Fibroblast of the aortic adventitia (primary cell): ENCODE measurements at regions not wholly inside any gene's neighbourhood (a gene's known extent, or its start where the extent isn't known, plus 50 kb on each side); places are given as distances from the start of the nearest gene placed in this dataset.
"Not testable (repeated sequence)": the region's sequence is repeated elsewhere in the genome, so short reads cannot be mapped to it uniquely, and the experiment has no call there.

Experiments used
- DNase-seq: peaks from one replicate; pipeline ENCODE4 v3.0.0-alpha.2; 2010; ENCODE audit warnings: low read depth
- H3K4me3 ChIP-seq: 2 replicates; pipeline ENCODE4 v1.5.1; 2011; ENCODE audit warnings: low read depth, mild to moderate bottlenecking, control low read depth, low read length, moderate library complexity
- CTCF ChIP-seq: IDR thresholded peaks from 2 replicates; pipeline ENCODE4 v1.5.1; 2011; ENCODE audit warnings: mild to moderate bottlenecking, low read length, control low read depth, inconsistent platforms; ENCODE audit not compliant: insufficient read depth

- no peak for DNase-seq
- no peak for TF ChIP-seq CTCF
- H3K4me3 ChIP-seq, result no peak overlapping the region
Observed at GRCh38 chr12:131445184-131445774, 265.6 kb upstream of the SFSWAP start.

- DNase-seq, result no peak
- H3K4me3 ChIP-seq, result no peak overlapping the region
- TF ChIP-seq CTCF, result no peak
Observed at GRCh38 chr12:131445795-131446194, 265.1 kb upstream of the SFSWAP start.

GRCh38 chr12:131447636-131448035, 263.3 kb upstream of the SFSWAP start:
- not testable (repeated sequence) for DNase-seq, H3K4me3 ChIP-seq

GRCh38 chr12:131448254-131448795, 262.6 kb upstream of the SFSWAP start:
- no peak for DNase-seq
- no peak for TF ChIP-seq CTCF
- no peak overlapping the region for H3K4me3 ChIP-seq

- no peak for TF ChIP-seq CTCF
- no peak for DNase-seq
- no peak overlapping the region for H3K4me3 ChIP-seq
Observed at GRCh38 chr12:131449027-131449426, 261.9 kb upstream of the SFSWAP start.

GRCh38 chr12:131452444-131452860, 258.4 kb upstream of the SFSWAP start:
- no peak for TF ChIP-seq CTCF
- H3K4me3 ChIP-seq, result no peak overlapping the region
- no peak for DNase-seq

GRCh38 chr12:131454418-131455217, 256.3 kb upstream of the SFSWAP start:
- no peak for TF ChIP-seq CTCF
- DNase-seq, result no peak

More at GRCh38 chr12:131454418-131455217, 256.3 kb upstream of the SFSWAP start:
- H3K4me3 ChIP-seq, result no peak overlapping the region
